ENCODE measurements at regions not wholly inside any gene's neighbourhood (a gene's known extent, or its start where the extent isn't known, plus 50 kb on each side); places are given as distances from the start of the nearest gene placed in this dataset.
"Not testable (repeated sequence)": the region's sequence is repeated elsewhere in the genome, so short reads cannot be mapped to it uniquely, and the experiment has no call there.

- DNase-seq = no peak
Observed at GRCh38 chr13:84823528-84823927, 941.3 kb upstream of the SLITRK1 start.

- no peak for DNase-seq
Observed at GRCh38 chr13:84821261-84821660, 939.0 kb upstream of the SLITRK1 start.

- DNase-seq = no peak
Observed at GRCh38 chr13:84816567-84817105, 934.4 kb upstream of the SLITRK1 start.

- no peak for DNase-seq
Observed at GRCh38 chr13:84812789-84813188, 930.5 kb upstream of the SLITRK1 start.

DNA sequence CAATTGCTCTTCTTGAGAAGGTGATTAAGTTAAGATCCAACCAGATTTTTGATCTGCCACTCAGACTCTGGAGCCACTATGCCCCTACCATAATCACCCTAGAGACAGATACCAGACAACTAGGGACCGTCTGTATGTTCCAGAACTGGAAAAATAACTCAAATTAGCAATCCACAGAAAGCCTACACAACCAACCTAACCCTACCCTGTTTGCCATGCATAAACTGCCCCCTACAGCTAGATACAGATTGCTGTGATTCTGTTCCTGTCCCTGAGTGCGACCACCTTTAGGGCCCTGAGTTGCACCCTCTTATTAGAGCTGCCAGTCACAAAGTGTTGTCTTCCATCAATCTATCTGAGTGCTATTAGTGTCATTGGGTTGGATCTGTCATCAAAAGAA, 929.8 kb upstream of the SLITRK1 start:
- DNase-seq = no peak

DNA sequence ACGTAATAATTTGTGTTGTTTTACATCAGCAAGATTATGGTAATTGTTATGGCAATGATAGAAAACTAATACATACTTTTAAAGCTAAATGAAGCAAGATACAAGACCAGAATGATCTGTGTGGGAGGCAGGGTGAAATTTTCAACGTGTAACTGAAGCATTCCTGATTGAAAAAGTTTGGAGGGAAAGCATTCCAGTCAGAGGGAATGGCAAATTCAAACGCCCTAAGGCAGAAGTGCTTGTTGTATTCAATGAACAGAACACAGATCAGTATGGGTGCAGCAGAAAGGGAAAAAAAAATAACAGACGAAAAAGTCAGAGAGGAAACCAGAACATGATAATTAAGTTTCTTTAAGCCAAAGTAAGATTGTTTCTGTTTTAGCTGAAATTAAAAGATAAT, 928.5 kb upstream of the SLITRK1 start:
- DNase-seq = no peak

DNA sequence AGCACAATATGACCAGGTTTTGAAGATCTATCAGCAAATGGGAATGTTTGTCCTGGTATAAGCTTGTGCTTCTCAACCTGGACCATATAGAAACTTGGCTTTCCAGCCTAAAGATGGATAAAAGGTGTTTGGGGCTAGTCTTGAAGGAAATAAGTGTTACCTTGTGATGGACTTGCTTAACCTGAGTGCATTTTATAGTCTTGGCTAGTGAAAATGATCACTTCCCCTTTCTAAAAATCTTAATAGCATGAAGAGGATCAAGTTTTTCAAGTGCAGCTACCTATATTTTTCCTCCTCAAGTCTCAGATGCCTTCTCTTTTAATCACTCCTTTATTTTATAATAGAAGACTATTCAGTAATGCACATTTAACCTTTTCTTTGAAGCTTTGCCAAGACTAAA, 919.8 kb upstream of the SLITRK1 start:
- no peak for DNase-seq

DNA sequence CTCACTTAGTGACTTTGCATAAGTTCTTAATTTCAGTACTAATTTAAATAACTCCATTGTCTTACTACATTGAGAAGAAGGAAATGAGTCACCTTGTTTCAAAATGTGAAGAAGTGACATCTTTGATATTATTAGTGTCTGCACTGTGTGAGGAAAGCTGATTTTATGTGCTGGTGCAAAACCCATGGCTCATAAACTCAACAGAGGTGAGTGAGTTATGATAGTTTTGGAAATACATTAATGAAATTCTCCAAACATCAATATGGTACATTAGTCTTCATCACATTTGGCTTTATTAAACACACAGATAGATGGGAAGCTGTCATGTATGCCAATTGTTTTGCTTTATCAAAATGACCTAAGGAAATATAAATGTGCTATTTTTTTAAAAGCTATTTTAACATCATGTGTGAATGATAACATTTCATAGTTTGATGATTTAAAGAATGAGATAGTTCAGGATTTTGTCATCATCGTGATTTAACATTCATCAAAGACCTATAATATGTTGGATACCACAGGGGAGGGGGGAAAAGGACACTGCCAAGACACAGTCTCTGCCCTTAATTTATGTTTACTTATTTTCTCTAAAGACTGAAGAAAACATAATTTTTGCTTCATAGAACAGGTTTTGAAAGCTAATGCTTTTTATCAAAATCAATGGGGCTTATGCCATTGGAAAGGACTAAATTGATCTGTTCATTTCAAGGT, 902.3 kb upstream of the SLITRK1 start:
- DNase-seq = no peak

GRCh38 chr13:84777316-84777715, 895.0 kb upstream of the SLITRK1 start:
- DNase-seq = no peak

- no peak for DNase-seq
Observed at GRCh38 chr13:84776593-84776992, 894.3 kb upstream of the SLITRK1 start.

GRCh38 chr13:84775920-84776319, 893.6 kb upstream of the SLITRK1 start:
- DNase-seq = not testable (repeated sequence)

DNA sequence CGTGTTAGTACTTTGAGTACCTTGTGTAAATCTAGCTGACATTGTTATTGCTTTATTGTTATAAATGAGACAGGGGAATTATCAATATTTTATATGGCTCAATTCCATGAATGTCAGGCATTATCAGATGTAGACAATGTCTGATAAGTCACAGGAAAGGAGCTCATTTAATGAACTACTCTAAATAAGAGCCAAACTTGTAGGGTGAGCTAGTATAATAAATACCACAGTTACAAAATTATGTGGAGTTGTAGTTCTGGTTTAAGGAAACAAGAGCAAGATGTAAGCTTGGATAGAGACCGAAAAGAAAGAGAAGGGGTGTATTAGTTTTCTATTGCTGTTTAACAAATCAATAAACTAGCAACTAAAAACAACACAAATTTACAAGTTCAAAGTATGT, 891.8 kb upstream of the SLITRK1 start:
- DNase-seq = no peak

- no peak for DNase-seq
Observed at GRCh38 chr13:84760956-84761355, 878.7 kb upstream of the SLITRK1 start.

DNA sequence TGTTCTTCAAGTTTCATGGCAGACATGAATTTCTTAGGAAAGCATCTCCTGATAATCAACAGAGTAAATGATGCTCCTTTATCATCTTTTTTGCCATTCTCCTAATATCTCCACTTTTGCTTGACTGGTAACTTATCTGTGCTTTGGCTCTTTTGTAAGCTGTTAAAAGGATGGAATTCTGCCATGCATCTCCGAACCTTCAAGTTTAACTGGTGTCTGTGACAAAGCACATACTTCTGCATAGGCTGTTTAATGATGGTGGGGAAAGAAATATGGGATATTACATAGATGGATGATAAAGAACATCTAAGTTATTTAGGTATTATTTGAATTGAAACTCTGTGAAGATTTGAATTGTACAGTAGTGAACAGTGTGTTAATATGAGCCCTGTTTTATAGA, 866.9 kb upstream of the SLITRK1 start:
- no peak for DNase-seq

DNA sequence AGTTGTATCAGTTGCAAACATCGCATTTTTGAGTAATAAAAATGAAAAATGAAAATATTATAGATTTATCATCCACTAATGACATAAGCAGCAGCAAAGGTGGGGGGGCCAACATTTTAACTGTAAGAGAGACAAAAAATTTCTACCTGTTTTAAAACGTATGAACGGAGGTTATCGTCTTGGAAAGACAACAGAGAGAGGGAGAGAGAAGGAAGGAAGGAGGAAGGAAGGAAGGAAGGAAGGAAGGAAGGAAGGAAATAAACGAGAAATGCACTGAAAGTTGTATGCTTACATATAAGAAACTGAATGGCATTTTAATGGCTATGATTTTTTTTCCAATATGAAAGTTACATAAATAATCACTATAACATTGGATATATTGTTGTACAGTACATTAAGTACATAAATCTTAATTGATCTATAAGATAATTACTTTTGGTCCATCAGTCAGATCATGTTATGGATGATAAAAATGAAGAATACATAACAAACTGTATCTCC, 862.8 kb upstream of the SLITRK1 start:
- no peak for DNase-seq

DNA sequence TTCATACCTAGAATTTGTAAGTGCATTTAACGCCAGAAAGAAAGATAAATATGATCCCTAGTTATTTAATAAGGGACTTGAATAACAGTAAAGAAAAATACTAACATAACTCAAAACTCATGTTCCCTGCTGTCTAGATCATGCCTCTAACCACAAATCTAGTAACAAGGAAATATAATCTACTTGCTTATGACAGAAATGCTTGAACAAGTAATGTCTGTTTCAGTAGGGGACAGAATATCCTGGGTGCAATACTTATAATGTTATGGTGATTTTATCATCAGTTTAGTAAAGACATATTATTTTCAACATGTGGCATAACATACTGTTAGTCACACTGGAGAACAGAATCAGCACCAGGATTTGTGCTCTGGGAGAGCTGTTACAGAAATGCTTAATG, 861.9 kb upstream of the SLITRK1 start:
- no peak for DNase-seq

DNA sequence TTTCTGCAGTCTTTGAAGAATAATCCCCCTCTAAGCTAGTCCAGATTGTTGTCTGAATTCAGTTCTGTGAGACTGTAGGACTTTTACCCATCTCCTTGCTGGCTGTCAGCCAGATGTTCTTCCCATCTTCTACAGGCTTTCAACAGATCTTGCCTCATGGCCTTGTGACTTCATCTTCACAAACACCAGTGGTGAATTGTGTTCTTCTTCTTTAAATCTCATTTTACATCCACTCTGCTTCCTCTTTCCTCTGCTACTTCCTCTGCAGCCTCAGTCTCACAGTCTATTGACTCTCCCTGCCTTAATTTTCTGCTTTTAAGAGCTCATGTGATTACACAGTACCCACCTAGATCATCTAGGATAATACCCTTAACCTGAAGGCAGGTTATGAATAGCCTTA, 859.0 kb upstream of the SLITRK1 start:
- no peak for DNase-seq

DNA sequence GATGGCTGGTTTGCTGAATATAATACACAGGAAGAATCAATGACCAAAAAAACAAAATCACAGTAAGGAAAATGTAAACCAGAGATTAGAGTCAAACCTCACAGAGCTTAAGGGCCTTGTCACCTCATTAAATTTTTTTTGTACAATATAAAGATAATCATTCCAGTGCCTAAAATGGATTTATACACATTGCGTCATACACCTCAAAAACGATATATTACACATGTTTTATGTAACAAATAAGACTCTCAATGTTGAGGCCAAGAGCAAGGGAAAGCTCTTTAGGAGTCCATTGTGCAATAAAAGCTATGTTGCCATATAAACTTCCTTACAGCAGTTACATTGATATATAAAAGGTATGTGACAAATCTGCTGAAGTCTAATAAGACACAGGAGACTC, 856.7 kb upstream of the SLITRK1 start:
- no peak for DNase-seq

DNA sequence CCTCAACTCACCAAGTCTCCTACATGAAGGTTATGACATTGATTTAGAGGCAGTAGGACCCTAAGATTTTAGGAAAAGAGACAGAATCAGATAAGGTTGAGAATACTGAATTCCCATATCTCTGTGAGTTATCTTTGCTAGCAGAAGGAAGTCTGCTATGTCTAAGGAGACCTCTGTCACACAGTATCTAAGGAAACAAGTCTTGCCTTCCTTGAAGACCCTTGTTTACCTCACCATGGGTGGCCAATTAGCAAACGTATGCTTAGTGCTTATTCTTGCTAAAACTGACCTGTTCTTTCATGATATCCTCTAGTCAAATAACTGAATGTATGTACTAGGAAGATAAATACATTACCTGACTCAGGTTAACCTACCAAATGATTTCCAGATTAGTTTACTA, 855.4 kb upstream of the SLITRK1 start:
- no peak for DNase-seq

- no peak for DNase-seq
Observed at GRCh38 chr13:84730376-84730775, 848.1 kb upstream of the SLITRK1 start.

- DNase-seq = no peak
Observed at GRCh38 chr13:84705982-84706710, 823.9 kb upstream of the SLITRK1 start.

DNA sequence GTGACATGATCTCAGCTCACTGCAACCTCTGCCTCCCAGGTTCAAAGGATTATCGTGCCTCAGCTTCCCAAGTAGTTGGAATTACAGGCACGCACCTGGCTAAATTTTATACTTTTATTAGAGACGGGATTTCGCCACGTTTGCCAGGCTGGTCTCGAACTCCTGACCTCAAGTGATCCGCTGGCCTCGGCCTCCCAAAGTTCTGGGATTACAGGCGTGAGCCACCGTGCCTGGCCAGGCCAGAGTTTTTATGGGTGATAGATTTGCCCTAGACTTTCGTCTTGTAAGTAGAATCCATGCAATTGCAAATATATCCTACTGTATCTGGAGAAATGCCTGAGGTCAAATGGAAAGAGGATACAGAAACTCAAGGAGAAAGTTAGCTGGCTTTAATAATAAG, 819.9 kb upstream of the SLITRK1 start:
- no peak for DNase-seq

DNA sequence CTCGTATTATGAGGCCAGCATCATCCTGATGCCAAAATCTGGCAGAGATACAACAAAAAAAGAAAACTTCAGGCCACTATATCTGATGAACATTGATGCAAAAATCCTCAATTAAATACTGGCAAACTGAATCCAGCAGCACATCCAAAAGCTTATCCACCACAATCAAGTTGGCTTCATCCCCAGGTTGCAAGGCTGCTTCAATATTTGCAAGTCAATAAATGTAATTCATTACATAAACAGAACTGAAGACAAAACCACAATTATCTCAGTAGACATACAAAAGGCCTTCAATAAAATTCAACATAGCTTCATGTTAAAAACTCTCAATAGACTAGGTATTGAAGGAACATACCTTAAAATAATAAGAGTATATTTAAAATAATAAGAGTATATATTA, 815.3 kb upstream of the SLITRK1 start:
- not testable (repeated sequence) for DNase-seq

- DNase-seq = no peak
Observed at GRCh38 chr13:84686973-84687372, 804.7 kb upstream of the SLITRK1 start.
